SK-N-SH (cell line): ENCODE measurements at regions not wholly inside any gene's neighbourhood (a gene's known extent, or its start where the extent isn't known, plus 50 kb on each side); places are given as distances from the start of the nearest gene placed in this dataset.

Experiments used
- CHD2 ChIP-seq: fragments of 150-350 bp; IDR thresholded peaks from 2 replicates; pipeline ENCODE4 v1.6.1; 2018; ENCODE audit warnings: low read length; ENCODE audit not compliant: partially characterized antibody
- CTCF ChIP-seq: fragments of 200-600 bp; sonication (generic); IDR thresholded peaks from 2 replicates; pipeline ENCODE4 v1.6.1; 2017; ENCODE audit warnings: antibody characterized with exemption, mild to moderate bottlenecking, moderate library complexity
- ELF1 ChIP-seq: IDR thresholded peaks from 2 replicates; pipeline ENCODE4 v1.4.0; 2012
- EP300 ChIP-seq, 2 experiments: IDR thresholded peaks; 2 replicates each; pipeline versions ENCODE4 v1.4.0 to v1.6.1; 2012; ENCODE audit warnings: borderline replicate concordance in 1 of 2, low read depth in 1 of 2, low read length in 1 of 2
- FOXM1 ChIP-seq: IDR thresholded peaks from 2 replicates; pipeline ENCODE4 v1.4.0; 2012; ENCODE audit warnings: low read depth, mild to moderate bottlenecking
- GABPA ChIP-seq: IDR thresholded peaks from 2 replicates; pipeline ENCODE4 v1.4.0; 2012; ENCODE audit warnings: low read depth, mild to moderate bottlenecking
- POLR2AphosphoS5 ChIP-seq: IDR thresholded peaks from 2 replicates; pipeline ENCODE4 v1.6.1; 2012; ENCODE audit warnings: low read depth, low read length
- RFX5 ChIP-seq: IDR thresholded peaks from 2 replicates; pipeline ENCODE4 v1.6.1; 2012; ENCODE audit warnings: mild to moderate bottlenecking, improper control_type of control experiment, low read length
- TAF1 ChIP-seq: IDR thresholded peaks from 2 replicates; pipeline ENCODE4 v1.6.1; 2012; ENCODE audit warnings: low read depth, mild to moderate bottlenecking, low read length, moderate library complexity, borderline replicate concordance
- YY1 ChIP-seq: IDR thresholded peaks from 2 replicates; pipeline ENCODE4 v1.4.0; 2012; ENCODE audit warnings: low read depth, mild to moderate bottlenecking

GRCh38 chr1:218591966-218592365, 246.8 kb downstream of the TGFB2 start:
- TF ChIP-seq YY1, result no peak
- no peak for TF ChIP-seq CTCF
- no peak for TF ChIP-seq CHD2
- no peak for TF ChIP-seq RFX5
- no peak for TF ChIP-seq TAF1
- no peak for TF ChIP-seq FOXM1
- no peak for TF ChIP-seq EP300 (IDR thresholded peaks at IDR 0.05; ENCODE audit: borderline replicate concordance in 1 of 2, low read depth in 1 of 2, low read length in 1 of 2)
- no peak for TF ChIP-seq POLR2AphosphoS5
- TF ChIP-seq ELF1, result no peak
- no peak for TF ChIP-seq GABPA
